GM19395 (cell line): ENCODE measurements at regions not wholly inside any gene's neighbourhood (a gene's known extent, or its start where the extent isn't known, plus 50 kb on each side); places are given as distances from the start of the nearest gene placed in this dataset.
"Not testable (repeated sequence)": the region's sequence is repeated elsewhere in the genome, so short reads cannot be mapped to it uniquely, and the experiment has no call there.

Source experiments
- ATAC-seq: cut with Tn5 transposase; IDR thresholded peaks from one replicate; pipeline ENCODE4 v1.9.1; 2021; ENCODE audit warnings: mild to moderate bottlenecking, moderate library complexity; ENCODE audit not compliant: unreplicated experiment

DNA sequence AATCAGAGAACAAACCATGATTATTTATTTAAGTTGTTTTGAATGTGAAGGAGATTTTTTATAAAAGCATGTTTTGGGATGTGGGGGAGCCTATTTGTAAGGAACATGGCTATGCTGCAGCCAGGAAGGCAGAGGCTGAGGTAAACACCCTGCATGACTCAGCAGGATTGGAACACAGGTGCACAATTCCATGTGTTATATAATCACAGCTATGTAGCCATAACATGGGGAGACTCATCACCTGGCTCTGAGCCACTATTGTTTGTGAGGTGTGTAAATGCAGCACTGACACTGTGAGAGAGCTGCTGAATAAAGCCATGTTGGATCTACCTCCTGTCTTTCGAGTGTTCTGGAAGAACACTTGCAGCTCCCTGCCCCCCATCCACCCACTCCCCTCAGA, 1009.8 kb downstream of the DNAH5 start:
- no peak for ATAC-seq

DNA sequence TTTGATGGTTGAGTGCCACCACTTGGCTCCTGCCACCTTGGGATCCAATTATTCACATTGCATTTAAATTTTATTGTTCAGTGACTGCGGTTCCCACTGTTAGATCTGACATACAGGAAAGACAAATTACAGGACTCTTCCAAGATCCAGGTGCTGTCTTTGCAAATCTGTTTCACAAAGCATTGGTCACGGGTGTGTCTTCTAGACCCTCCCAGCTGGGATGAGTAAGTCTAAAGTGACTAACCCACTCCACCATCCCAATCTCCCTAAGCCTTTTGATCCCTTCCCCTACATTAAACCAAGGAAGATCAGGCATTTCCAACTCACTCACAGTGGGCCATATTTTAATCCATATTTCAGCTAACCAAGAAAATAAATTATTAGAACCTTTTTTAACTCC, 1016.3 kb upstream of the CTNND2 start:
- no peak for ATAC-seq

DNA sequence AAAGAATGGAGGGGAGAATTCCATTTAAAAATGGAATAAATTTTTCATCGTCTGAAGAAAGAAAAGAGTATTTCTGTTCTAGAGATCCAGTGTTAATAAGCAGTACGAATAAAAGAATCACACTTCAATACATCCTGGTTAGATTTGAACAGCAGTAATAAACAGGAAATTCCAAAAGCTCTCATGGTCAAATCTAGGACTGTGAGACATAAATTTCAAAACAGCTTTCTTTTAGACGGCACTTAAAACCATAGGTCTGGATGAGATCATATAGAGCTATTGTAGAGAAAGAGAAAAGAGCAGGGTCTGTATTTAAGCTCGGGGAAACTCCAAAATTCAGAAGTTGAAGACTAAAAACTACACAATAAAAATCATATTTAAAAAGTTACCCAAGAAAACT, 1006.9 kb upstream of the CTNND2 start:
- ATAC-seq = no peak

DNA sequence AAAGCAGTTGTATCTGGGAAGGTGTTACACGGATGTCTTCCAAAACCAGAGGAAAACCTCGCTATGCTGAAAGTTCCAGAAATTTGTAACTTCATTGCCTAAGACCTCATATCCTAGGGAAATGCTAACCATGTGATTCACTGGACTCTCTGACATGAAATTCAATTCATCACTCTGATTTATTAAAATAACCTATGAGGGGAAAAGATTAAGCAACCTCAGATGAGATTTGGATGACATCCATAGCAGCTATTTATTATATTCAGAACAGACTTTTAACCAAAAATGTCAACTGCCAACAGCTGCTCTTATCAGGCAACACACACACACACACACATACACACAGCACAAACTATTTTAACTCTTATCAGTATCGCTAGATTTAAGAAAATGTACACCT, 1006.4 kb upstream of the CTNND2 start:
- no peak for ATAC-seq

DNA sequence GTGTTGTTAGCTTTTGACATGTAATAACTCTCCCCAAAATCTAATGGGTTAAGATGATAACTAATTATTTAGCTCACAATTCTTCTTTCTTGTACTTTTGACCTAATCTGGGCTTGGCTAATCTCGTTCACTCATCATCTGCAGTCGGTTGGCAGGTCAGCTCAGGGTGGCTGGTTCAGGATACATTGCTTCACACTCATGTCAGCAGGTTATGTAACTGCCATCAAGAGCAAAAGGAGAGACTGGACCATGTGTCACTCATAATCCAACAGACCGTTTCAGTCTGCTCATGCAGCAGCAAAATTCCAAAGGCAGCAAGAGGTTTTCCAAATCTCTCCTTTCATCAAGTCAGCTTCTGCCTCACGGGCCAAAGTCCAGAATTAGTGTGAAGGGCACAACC, 998.4 kb upstream of the CTNND2 start:
- ATAC-seq = no peak

DNA sequence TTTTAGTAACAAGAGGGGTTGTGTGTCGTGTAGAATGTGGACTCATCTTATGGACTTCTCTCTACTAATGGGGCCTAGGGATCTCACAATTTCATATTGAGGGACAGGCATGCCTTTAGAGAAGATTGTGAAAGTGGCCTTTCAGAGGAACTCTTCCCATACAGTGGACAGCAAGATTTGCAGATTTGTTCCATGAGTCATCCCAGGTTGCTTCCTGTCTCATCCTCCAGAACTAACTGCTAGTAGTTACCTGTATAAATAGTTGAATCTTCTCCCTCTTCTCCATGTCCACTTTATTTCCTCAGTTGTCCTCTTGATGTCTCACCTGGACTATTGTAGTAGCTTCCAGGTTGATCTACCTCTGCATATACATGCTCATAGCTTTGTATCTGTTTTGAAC, 997.5 kb upstream of the CTNND2 start:
- ATAC-seq = no peak

DNA sequence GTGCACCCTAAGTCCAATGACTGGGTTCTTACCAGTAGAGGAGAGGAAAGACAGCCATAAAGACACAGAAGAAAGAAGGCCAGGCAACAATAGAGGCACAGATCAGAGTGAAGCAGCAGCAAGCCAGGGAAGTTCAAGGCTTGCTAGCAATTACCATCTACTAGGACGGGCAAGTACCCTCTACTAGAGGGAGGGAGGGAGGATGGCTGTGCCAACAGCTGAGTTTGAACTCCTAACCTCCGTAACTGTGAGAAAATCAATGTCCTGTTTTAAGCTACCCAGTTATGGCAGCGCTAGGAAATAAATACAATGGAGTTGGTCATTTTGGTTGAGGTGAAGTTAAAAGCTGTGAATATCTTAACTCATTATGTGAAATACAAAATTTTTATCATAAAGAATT, 991.8 kb upstream of the CTNND2 start:
- no peak for ATAC-seq

DNA sequence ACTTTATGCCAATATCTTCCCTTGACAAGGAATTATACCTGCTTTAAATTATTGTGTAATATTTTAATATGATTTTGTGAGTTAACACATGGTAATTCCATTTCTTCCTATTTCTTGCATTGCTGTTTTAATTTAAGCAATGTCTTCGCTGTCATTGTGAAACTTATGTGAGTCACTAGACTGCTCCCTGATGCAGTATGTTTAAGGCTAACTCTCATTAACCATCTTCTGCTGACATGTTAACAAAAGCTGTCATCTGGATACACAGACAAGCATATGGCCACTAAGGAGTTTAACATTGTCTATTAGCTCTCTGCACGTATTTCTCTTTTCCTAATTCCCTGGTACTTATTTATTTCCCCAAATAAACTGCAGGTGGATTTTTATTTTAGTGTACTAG, 980.8 kb upstream of the CTNND2 start:
- ATAC-seq = no peak

DNA sequence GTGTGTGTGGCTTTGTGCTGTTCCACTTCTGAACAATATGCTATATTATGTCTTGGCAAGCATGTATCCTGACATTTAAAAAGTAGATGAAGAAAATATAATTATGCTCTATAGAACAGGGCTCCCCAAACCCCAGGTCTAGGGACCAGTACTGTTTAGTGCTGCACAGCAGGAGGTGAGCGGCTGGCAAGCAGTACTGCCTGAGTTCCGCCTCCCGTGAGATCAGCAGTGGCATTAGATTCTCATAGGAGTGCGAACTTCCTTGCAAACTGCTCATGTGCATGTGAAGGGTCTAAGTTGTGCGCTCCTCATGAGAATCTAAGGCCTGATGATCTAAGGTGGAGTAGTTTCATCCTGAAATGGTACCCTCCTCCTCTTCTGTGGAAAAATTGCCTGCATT, 979.1 kb upstream of the CTNND2 start:
- no peak for ATAC-seq

DNA sequence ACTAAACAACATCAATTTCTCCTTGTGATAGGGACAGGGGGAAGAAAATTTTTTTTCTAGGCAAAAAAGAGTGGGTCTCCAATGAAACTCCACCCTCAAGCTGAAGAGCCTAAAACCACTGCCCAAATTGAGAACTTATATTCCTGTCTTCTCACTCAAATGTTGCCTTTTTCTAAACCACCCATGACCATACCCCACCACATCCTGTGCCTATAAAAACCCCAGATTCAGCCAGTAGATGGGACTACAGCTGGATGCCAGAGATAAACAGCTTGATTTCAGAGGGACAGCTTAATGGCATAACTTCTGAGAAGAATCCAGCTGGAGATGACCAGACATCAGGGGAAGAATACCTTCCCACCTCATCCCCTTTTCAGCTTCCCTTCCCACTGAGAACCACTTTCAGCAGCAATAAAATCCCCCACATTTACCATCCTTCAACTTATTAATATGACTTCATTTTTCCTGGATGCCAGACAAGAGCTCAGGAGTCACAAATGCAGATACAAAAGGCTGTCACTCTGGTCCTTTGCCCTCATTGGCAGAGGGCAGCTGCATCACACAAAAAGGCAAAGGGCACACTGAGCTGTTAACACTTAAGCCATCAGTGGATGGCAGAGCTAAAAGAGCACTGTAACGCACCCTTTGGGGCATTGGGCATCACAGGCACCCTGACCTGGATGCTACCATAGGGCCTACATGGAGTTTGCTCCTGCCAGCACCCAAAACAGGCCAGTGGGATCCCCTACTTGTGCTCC, 972.5 kb upstream of the CTNND2 start:
- no peak for ATAC-seq

DNA sequence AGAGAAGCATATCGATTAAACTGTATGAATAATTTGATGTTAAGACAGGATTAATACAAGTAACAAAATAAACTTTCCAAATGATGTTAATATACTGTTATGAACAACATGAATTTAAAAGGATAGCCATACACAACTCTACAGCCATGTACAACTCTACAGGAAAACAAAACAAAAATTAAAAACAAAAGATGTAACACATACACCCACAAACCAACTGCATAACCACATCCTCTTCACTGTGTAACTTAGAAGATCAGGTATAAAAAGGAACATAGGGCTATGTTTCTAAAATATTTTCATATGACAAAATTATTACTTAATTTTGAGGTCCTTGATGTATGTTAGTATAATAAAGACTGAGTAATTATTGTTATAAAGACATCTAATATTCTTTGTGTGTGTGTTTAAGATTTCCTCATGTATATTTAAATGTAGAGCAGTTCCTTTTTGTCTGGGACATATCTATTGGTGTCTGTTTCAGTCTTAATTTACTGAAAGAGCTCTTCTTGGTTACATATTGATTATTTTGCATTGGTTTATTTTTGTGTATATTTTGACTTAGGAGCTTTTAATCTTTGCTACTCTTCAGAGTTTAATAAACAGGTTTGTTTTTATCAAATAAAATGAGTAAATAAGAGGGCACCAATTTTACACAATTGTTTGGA, 966.8 kb upstream of the CTNND2 start:
- no peak for ATAC-seq

DNA sequence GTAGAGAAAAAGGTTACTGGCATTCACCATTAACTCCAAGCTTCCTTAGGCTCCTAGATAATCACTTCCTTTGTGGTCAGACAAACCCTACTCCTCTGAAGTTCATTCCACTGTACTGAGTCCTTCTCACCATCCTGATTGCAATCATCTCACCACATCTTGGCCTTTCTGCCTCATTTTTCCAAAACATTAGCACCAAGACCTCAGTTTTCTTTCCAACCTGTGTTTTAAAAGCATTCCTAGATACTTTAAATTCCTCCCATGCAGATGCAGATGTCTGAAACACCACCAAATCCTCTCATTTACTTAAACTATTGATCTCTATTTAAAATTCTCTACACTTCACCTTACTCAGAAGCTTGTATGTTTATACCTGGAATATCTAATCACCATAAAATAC, 961.3 kb upstream of the CTNND2 start:
- no peak for ATAC-seq

DNA sequence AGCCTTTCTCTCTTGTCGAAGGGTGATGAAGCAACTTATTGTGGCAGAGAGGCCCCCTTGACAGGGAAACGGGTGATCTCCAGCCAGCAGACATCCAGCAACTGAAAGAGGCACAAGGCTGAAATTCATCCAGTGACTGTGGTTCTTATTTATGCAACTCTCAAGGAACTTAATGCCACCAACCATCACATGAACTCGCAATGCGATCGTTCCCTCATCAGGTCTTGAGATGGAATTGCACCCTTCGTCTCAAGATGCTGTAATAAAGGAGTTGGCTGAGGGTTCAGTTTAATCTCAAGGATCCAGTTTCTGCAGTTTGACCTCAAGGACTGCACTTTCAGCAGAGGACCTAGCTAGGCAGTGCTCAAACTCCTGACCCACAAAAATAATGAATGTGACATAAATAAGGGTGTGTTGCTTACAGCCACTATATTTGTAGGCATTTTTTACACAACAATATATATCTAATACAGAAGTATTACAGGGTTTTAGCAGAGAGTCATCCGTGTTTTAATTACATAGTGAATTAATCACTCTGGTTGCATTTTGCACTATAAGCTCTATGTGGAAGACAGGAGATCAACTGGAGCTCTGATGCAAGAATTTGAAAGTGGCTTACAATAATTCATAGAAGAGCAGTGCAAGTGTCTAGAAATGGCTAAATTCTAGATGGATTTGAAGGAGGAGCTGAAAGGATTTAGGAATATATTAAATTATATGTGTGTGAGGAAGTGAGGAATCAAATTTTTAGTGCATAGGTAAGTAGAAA, 957.8 kb upstream of the CTNND2 start:
- no peak for ATAC-seq

DNA sequence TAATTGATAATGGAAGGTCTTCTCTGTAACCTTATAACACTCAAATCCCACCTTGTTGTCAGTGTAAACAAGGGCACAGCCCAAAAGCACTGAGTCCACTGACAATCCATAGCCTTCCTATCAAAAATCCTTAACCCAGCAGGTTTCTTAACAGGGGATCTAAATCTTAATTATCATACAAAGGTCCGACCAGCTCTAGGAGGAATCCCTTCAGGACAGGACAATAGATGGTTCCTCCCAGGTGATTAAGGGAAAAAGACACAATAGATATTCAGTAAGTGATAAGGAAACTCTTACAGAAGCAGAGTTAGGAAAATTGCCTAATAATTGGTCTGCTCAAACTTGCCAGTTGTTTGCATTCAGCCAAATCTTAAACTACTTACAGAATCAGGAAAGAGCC, 951.9 kb upstream of the CTNND2 start:
- ATAC-seq = not testable (repeated sequence)

DNA sequence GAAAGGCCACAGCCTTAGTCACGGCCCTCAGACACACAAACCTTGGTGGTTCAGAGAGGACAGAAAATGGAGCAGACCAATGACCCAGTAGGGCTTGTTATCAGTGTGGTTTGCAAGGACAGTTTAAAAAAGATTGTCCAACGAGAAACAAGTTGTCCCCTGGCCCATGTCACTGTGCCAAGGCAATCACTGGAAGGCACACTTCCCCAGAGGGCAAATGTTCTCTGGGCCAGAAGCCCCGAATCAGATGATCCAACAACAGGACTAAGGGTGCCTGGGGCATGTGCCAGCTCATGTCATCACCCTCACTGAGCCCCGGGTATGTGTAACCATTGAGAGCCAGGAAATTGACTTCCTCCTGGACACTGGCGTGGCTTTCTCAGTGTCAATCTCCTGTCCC, 950.1 kb upstream of the CTNND2 start:
- no peak for ATAC-seq

DNA sequence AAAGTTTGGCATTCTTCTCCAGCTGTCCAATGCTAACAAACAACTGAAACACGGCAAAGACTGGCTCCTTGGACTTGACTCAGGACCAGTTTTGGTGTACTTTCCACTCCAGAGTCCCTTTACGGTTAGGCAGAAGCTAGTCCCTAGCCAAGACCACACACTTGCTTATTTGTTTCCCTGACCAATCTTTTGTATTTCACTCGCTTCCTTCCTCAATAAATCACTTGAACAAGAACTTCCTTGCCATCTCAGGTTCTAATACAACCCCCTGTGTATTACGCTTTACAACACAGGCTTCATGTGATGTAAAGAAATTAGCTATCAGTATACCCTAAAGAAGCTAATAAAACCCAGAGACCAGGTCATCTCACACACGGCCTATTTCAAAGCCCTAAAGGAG, 947.5 kb upstream of the CTNND2 start:
- ATAC-seq = no peak

DNA sequence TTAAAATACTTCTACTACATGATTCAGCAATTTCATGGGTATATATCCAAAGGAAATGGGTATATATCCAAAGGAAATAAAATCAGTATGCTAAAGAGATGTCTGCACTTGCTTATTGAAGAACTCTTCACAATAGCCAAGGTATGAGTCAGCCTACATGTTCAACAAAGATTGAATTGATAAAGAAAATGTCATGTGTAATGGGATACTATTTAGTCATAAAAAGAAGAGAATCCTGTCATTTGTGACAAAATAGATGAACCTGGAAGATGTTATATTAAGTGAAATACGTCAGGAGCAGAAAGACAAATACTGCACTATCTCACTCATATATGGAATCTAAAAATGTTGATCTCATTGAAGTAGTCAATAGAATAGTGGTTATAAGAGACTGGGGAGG, 944.5 kb upstream of the CTNND2 start:
- no peak for ATAC-seq

DNA sequence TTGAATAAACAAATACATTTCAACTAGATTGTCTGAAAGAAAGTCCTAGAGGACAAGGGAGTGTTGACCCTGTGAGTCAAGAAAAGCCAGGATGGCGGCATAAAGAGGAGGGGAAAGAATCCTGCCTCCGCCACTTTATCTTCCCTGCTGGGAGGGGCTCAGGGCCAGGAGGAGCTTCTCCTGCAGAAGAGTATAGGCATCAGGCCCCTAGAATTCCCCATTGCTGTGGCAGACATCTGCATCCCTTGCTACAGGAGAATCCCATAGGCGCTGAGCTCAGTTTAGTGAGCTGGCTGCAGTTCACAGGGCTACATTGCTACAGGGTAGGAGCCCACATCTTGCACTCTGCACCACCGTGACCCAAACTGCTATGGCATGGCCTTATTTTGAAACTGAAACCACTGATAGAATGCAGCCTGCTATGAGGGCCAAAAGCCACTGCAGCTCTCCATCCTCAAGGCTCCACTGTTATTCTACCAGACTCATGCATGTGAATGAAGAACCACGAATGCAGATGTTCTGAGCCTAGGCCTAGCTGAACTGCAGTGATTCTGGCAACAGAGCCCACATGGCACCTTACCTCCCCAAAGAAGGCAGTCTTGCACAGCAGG, 941.4 kb upstream of the CTNND2 start:
- ATAC-seq = no peak

DNA sequence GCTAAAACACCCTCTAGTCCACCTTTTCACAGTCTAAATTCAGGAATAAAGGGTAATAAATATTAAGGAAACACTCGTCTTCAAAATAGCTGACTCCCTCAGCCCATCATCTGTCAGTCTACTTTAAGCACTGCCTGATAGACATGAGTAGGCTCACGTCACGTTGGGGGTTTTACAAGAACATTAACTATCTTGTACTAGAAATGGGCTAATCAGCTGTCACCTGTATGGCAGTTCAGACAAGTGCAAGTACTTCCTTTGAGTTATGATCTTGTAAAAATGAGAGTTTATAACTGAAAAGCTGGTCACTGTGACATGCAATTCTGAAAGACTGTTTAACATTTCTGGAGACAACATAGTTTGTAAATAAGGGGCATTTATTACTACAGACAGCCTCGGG, 936.7 kb upstream of the CTNND2 start:
- no peak for ATAC-seq

DNA sequence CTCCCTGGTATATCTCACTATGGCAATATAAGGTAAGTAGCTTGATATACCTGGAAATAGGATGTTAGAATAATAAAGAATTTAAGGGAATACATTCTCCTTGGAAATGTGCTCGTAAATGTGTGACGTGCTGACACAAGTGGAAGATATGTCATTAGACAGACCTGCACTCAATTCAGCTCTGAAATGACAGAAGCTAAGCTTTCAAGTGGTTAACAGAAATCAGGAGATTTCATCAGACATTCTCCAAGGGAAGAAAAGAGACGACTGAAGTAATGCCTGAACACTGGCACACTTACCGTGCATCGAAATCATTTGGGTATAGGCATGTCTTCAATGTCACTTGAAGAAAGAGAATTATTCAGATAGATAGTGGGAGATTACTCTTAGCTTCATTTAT, 933.3 kb upstream of the CTNND2 start:
- no peak for ATAC-seq

DNA sequence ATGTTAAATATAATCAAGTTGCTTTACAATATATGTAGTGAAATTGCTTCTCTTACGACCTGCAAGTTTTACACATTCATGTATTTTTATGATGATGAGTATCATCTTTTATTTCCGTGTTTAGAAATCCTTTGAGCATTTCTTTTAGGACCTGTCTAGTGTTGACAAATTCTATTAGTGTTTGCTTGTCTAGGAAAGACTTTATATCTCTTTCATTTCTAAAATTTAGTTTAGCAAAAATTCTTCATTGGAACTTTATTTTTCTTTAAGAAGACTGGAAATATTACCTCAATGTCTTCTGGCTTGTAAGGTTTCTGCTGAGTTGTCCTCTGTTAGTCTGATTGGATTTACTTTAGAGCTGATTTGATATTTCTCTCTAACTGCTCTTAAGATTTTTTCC, 920.9 kb upstream of the CTNND2 start:
- no peak for ATAC-seq
